Kidney (tissue), 13 donors: ENCODE measurements at regions not wholly inside any gene's neighbourhood (a gene's known extent, or its start where the extent isn't known, plus 50 kb on each side); places are given as distances from the start of the nearest gene placed in this dataset.

Experiments
- DNase-seq, 5 donors: peaks; one replicate each; pipeline ENCODE4 v3.0.0-alpha.2; 2013 to 2020
- FAIRE-seq: peaks from 2 replicates; lab custom pipeline; 2012; peaks lifted over from hg19 to GRCh38; lab: Jason Lieb, UNC
- H3K27ac ChIP-seq, 2 donors: one replicate each; pipeline ENCODE4 v1.7.0; 2013; ENCODE audit warnings: low read depth in 2 of 2, low read length in 2 of 2, inconsistent platforms in 1 of 2
- H3K27me3 ChIP-seq: one replicate; pipeline ENCODE4 v1.7.1; 2013; ENCODE audit warnings: low read length, inconsistent platforms; ENCODE audit not compliant: control insufficient read depth, insufficient read depth
- H3K36me3 ChIP-seq, 3 donors: one replicate each; pipeline versions ENCODE4 v1.7.0 to v1.7.1; 2013; ENCODE audit warnings: low read length in 3 of 3, control low read depth in 1 of 3, inconsistent platforms in 1 of 3; ENCODE audit not compliant: insufficient read depth in 3 of 3, control insufficient read depth in 2 of 3
- H3K4me1 ChIP-seq, 3 donors: one replicate each; pipeline versions ENCODE4 v1.7.0 to v1.7.1; 2013; ENCODE audit warnings: low read length in 3 of 3, inconsistent platforms in 1 of 3, low read depth in 1 of 3; ENCODE audit not compliant: control insufficient read depth in 2 of 3, insufficient read depth in 2 of 3
- H3K4me3 ChIP-seq, 3 donors: one replicate each; pipeline versions ENCODE4 v1.7.0 to v1.8.1; 2013; ENCODE audit warnings: low read length in 3 of 3, control low read depth in 1 of 3, inconsistent platforms in 1 of 3
- H3K9ac ChIP-seq, 3 donors: one replicate each; pipeline versions ENCODE4 v1.7.0 to v1.7.1; 2013; ENCODE audit warnings: low read length in 3 of 3, control low read depth in 1 of 3, inconsistent platforms in 1 of 3
- H3K9me3 ChIP-seq, 3 donors: one replicate each; pipeline versions ENCODE4 v1.7.0 to v1.7.1; 2013; ENCODE audit warnings: low read length in 3 of 3, control low read depth in 1 of 3, inconsistent platforms in 1 of 3; ENCODE audit not compliant: control insufficient read depth in 2 of 3, insufficient read depth in 1 of 3
- CTCF ChIP-seq: IDR thresholded peaks from 3 replicates; pipeline ENCODE4 v1.5.1; 2012; ENCODE audit warnings: mild to moderate bottlenecking, moderate library complexity, borderline replicate concordance; ENCODE audit not compliant: insufficient read depth; ENCODE audit errors: extremely low read depth
- intact Hi-C: fragments of 100-400 bp; cut with DNase I; formaldehyde crosslinking; loops from one replicate; pipeline ENCODE4 v1.11.1; 2022
- donor health status: control.
- donor health status: control.
- donor health status: control.
- donor health status: control.
- donor health status: control.
- donor health status: DM: yes; HTN: yes; CAD: no.
- donor health status: Normal renal cell carcinoma (clear cell type).

DNA sequence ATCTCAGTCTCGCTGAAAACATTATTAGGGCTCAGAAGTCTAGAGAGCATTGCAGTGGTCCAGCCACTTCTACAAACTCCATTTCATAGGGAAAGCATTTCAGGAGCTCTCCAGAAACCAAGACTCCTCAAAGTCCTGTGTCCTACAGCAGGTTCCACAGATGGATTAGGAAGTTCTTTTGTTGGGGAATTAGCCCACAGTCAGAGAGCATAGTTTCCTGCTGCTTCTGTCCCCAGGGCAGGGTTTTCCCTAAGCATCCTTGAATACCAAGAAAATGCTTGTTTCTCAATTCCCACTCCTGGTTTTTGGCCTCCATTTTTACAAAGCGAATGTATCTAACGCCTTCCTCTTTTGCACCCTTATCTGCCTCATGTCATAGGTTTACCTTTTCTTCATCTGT is 235.9 kb upstream of the PODXL start:
- H3K4me1 ChIP-seq = no peaks in the 10 kb centered on the region
- no peak overlapping the region for H3K4me3 ChIP-seq
- H3K9ac ChIP-seq = no peak overlapping the region
- H3K36me3 ChIP-seq = no peaks in the 10 kb centered on the region
- intact Hi-C loops = no loop called here
- no peak overlapping the region for H3K27ac ChIP-seq
- no peaks in the 10 kb centered on the region for H3K9me3 ChIP-seq
- no peaks in the 10 kb centered on the region for H3K27me3 ChIP-seq
- FAIRE-seq = no peak
- no peak for DNase-seq
- no peak for TF ChIP-seq CTCF

GRCh38 chr7:131787101-131787500 is 230.7 kb upstream of the PODXL start:
- intact Hi-C loops = no loop called here
- Histone ChIP-seq H3K9ac (no peak overlapping the region), H3K27me3 (no peaks in the 10 kb centered on the region), H3K27ac (no peak overlapping the region), H3K36me3 (no peaks in the 10 kb centered on the region), H3K9me3 (no peaks in the 10 kb centered on the region), H3K4me3 (no peak overlapping the region), H3K4me1 (no peaks in the 10 kb centered on the region)
- FAIRE-seq (no peak), DNase-seq (no peak)
- TF ChIP-seq CTCF = no peak

- H3K27ac ChIP-seq = no peak overlapping the region
- H3K4me3 ChIP-seq = no peak overlapping the region
- DNase-seq = no peak
- TF ChIP-seq CTCF = no peak
- no peaks in the 10 kb centered on the region for H3K4me1 ChIP-seq
- no peaks in the 10 kb centered on the region for H3K36me3 ChIP-seq
- no peak overlapping the region for H3K9ac ChIP-seq
- H3K27me3 ChIP-seq = no peaks in the 10 kb centered on the region
- FAIRE-seq = no peak
- no peaks in the 10 kb centered on the region for H3K9me3 ChIP-seq
- intact Hi-C loops = no loop called here
These were observed 229.8 kb upstream of the PODXL start for GRCh38 chr7:131786204-131786603.

- FAIRE-seq = no peak
- TF ChIP-seq CTCF = no peak
- Histone ChIP-seq H3K9me3 (no peaks in the 10 kb centered on the region), H3K36me3 (no peaks in the 10 kb centered on the region), H3K27me3 (no peaks in the 10 kb centered on the region), H3K27ac (no peak overlapping the region), H3K4me1 (no peaks in the 10 kb centered on the region), H3K9ac (no peak overlapping the region), H3K4me3 (no peak overlapping the region)
- intact Hi-C loops = no loop called here
- no peak for DNase-seq
These were observed 222.2 kb upstream of the PODXL start for GRCh38 chr7:131778601-131779000.
